ENCODE measurements at regions not wholly inside any gene's neighbourhood (a gene's known extent, or its start where the extent isn't known, plus 50 kb on each side); places are given as distances from the start of the nearest gene placed in this dataset.

GRCh38 chr14:84535484-84535883 is 994.5 kb upstream of the FLRT2 start:
- Histone ChIP-seq H3K4me2 (ENCODE audit: low read length) (no peak overlapping the region), H3K27me3 (ENCODE audit: control insufficient read depth, insufficient read depth, low read length) (no peaks in the 10 kb centered on the region), H3K36me3 (ENCODE audit: control insufficient read depth, insufficient read depth, low read length) (no peaks in the 10 kb centered on the region), H3K27ac (no peak overlapping the region), H3K4me1 (no peaks in the 10 kb centered on the region), H3K4me3 (ENCODE audit: low read depth, low read length) (no peak overlapping the region), H2AFZ (no peak overlapping the region), H3K9me3 (ENCODE audit: control insufficient read depth, low read length) (no peaks in the 10 kb centered on the region), H3K79me2 (no peaks in the 10 kb centered on the region), H3K9ac (no peak overlapping the region)
- no peak for TF ChIP-seq CTCF (IDR thresholded peaks at IDR 0.05)

- no peak overlapping the region for H3K27ac ChIP-seq
- no peak overlapping the region for H2AFZ ChIP-seq
- no peaks in the 10 kb centered on the region for H3K27me3 ChIP-seq (ENCODE audit: control insufficient read depth, insufficient read depth, low read length)
- H3K4me3 ChIP-seq (ENCODE audit: low read depth, low read length), result no peak overlapping the region
- no peaks in the 10 kb centered on the region for H3K79me2 ChIP-seq
- no peaks in the 10 kb centered on the region for H3K9me3 ChIP-seq (ENCODE audit: control insufficient read depth, low read length)
- H3K4me1 ChIP-seq, result no peaks in the 10 kb centered on the region
- H3K4me2 ChIP-seq (ENCODE audit: low read length), result no peak overlapping the region
- no peaks in the 10 kb centered on the region for H3K36me3 ChIP-seq (ENCODE audit: control insufficient read depth, insufficient read depth, low read length)
- no peak overlapping the region for H3K9ac ChIP-seq
- no peak for TF ChIP-seq CTCF (IDR thresholded peaks at IDR 0.05)
These were observed 994.0 kb upstream of the FLRT2 start for GRCh38 chr14:84535976-84536375.

GRCh38 chr14:84541018-84541417 is 988.9 kb upstream of the FLRT2 start:
- no peak overlapping the region for H3K9ac ChIP-seq
- no peak overlapping the region for H3K27ac ChIP-seq
- TF ChIP-seq CTCF (IDR thresholded peaks at IDR 0.05), result no peak
- no peaks in the 10 kb centered on the region for H3K79me2 ChIP-seq
- no peaks in the 10 kb centered on the region for H3K27me3 ChIP-seq (ENCODE audit: control insufficient read depth, insufficient read depth, low read length)
- H3K4me1 ChIP-seq, result no peaks in the 10 kb centered on the region
- H3K4me2 ChIP-seq (ENCODE audit: low read length), result no peak overlapping the region
- no peaks in the 10 kb centered on the region for H3K9me3 ChIP-seq (ENCODE audit: control insufficient read depth, low read length)
- no peaks in the 10 kb centered on the region for H3K36me3 ChIP-seq (ENCODE audit: control insufficient read depth, insufficient read depth, low read length)
- H2AFZ ChIP-seq, result no peak overlapping the region
- no peak overlapping the region for H3K4me3 ChIP-seq (ENCODE audit: low read depth, low read length)

- no peaks in the 10 kb centered on the region for H3K36me3 ChIP-seq (ENCODE audit: control insufficient read depth, insufficient read depth, low read length)
- no peak overlapping the region for H3K9ac ChIP-seq
- H3K4me2 ChIP-seq (ENCODE audit: low read length), result no peak overlapping the region
- H3K27me3 ChIP-seq (ENCODE audit: control insufficient read depth, insufficient read depth, low read length), result no peaks in the 10 kb centered on the region
- no peak overlapping the region for H2AFZ ChIP-seq
- H3K4me3 ChIP-seq (ENCODE audit: low read depth, low read length), result no peak overlapping the region
- no peak for TF ChIP-seq CTCF (IDR thresholded peaks at IDR 0.05)
- no peaks in the 10 kb centered on the region for H3K4me1 ChIP-seq
- no peak overlapping the region for H3K27ac ChIP-seq
- no peaks in the 10 kb centered on the region for H3K79me2 ChIP-seq
- no peaks in the 10 kb centered on the region for H3K9me3 ChIP-seq (ENCODE audit: control insufficient read depth, low read length)
These were observed 986.1 kb upstream of the FLRT2 start for GRCh38 chr14:84543859-84544258.

GRCh38 chr14:84544486-84545131 is 985.3 kb upstream of the FLRT2 start:
- H3K4me3 ChIP-seq (ENCODE audit: low read depth, low read length), result no peak overlapping the region
- no peaks in the 10 kb centered on the region for H3K27me3 ChIP-seq (ENCODE audit: control insufficient read depth, insufficient read depth, low read length)
- H3K9me3 ChIP-seq (ENCODE audit: control insufficient read depth, low read length), result no peaks in the 10 kb centered on the region
- H3K27ac ChIP-seq, result no peak overlapping the region
- no peak for TF ChIP-seq CTCF (IDR thresholded peaks at IDR 0.05)
- H2AFZ ChIP-seq, result no peak overlapping the region
- no peaks in the 10 kb centered on the region for H3K4me1 ChIP-seq
- no peaks in the 10 kb centered on the region for H3K79me2 ChIP-seq
- no peak overlapping the region for H3K4me2 ChIP-seq (ENCODE audit: low read length)
- H3K36me3 ChIP-seq (ENCODE audit: control insufficient read depth, insufficient read depth, low read length), result no peaks in the 10 kb centered on the region
- no peak overlapping the region for H3K9ac ChIP-seq
